Lower leg skin (tissue), 3 donors: ENCODE measurements at regions not wholly inside any gene's neighbourhood (a gene's known extent, or its start where the extent isn't known, plus 50 kb on each side); places are given as distances from the start of the nearest gene placed in this dataset.

Experiments
- CTCF ChIP-seq, 3 donors: fragments of 450-650 bp; IDR thresholded peaks; one replicate each; pipeline ENCODE4 v1.5.1; 2016; ENCODE audit warnings: antibody characterized with exemption in 3 of 3, mild to moderate bottlenecking in 3 of 3, moderate library complexity in 2 of 3
- POLR2A ChIP-seq, 2 donors: fragments of 450-650 bp; IDR thresholded peaks; one replicate each; pipeline ENCODE4 v1.6.1; 2016 to 2017; ENCODE audit warnings: antibody characterized with exemption in 2 of 2, mild to moderate bottlenecking in 1 of 2, moderate library complexity in 1 of 2

GRCh38 chr4:83661359-83661758 is 125.5 kb downstream of the GPAT3 start:
- TF ChIP-seq CTCF (IDR thresholded peaks at IDR 0.05): no peak
- TF ChIP-seq POLR2A (IDR thresholded peaks at IDR 0.05): no peak
